GM18909 (cell line): ENCODE measurements at regions not wholly inside any gene's neighbourhood (a gene's known extent, or its start where the extent isn't known, plus 50 kb on each side); places are given as distances from the start of the nearest gene placed in this dataset.
"Not testable (repeated sequence)": the region's sequence is repeated elsewhere in the genome, so short reads cannot be mapped to it uniquely, and the experiment has no call there.

Source experiments
- ATAC-seq: cut with Tn5 transposase; IDR thresholded peaks from one replicate; pipeline ENCODE4 v1.9.1; 2021; ENCODE audit warnings: mild to moderate bottlenecking; ENCODE audit not compliant: unreplicated experiment, poor library complexity

- ATAC-seq: no peak
Measured at GRCh38 chr9:71632776-71633175, 135.5 kb downstream of the CEMIP2 start.

GRCh38 chr9:71630377-71630995 is 137.8 kb downstream of the CEMIP2 start:
- no peak for ATAC-seq

GRCh38 chr9:71629578-71630215 is 138.6 kb downstream of the CEMIP2 start:
- ATAC-seq: no peak

GRCh38 chr9:71628247-71628646 is 140.1 kb downstream of the CEMIP2 start:
- no peak for ATAC-seq

GRCh38 chr9:71627537-71627936 is 140.8 kb downstream of the CEMIP2 start:
- no peak for ATAC-seq

- ATAC-seq: no peak
Measured at GRCh38 chr9:71626395-71626794, 141.9 kb downstream of the CEMIP2 start.

GRCh38 chr9:71624728-71625127 is 143.6 kb downstream of the CEMIP2 start:
- no peak for ATAC-seq

- ATAC-seq: no peak
Measured at GRCh38 chr9:71620746-71621145, 147.6 kb downstream of the CEMIP2 start.

- ATAC-seq: no peak
Measured at GRCh38 chr9:71620331-71620730, 148.0 kb downstream of the CEMIP2 start.

GRCh38 chr9:71619926-71620325 is 148.4 kb downstream of the CEMIP2 start:
- ATAC-seq: no peak

GRCh38 chr9:71614409-71615010 is 153.8 kb downstream of the CEMIP2 start:
- no peak for ATAC-seq

- no peak for ATAC-seq
Measured at GRCh38 chr9:71612889-71613288, 155.4 kb downstream of the CEMIP2 start.

- no peak for ATAC-seq
Measured at GRCh38 chr9:71609448-71609830, 158.9 kb downstream of the CEMIP2 start.

- no peak for ATAC-seq
Measured at GRCh38 chr9:71608825-71609447, 159.4 kb downstream of the CEMIP2 start.

GRCh38 chr9:71608021-71608420 is 160.3 kb downstream of the CEMIP2 start:
- no peak for ATAC-seq

- ATAC-seq: no peak
Measured at GRCh38 chr9:71607461-71607881, 160.8 kb downstream of the CEMIP2 start.

GRCh38 chr9:71604197-71605063 is 163.9 kb downstream of the CEMIP2 start:
- ATAC-seq: peak; percentile 90

GRCh38 chr9:71602652-71603051 is 165.7 kb downstream of the CEMIP2 start:
- ATAC-seq: peak; percentile 83

- not testable (repeated sequence) for ATAC-seq
Measured at GRCh38 chr9:71595762-71596161, 172.6 kb downstream of the CEMIP2 start.

GRCh38 chr9:71594541-71594940 is 173.8 kb downstream of the CEMIP2 start:
- no peak for ATAC-seq
